VCaP (cell line): ENCODE measurements at regions not wholly inside any gene's neighbourhood (a gene's known extent, or its start where the extent isn't known, plus 50 kb on each side); places are given as distances from the start of the nearest gene placed in this dataset.
"Not testable (repeated sequence)": the region's sequence is repeated elsewhere in the genome, so short reads cannot be mapped to it uniquely, and the experiment has no call there.

ENCODE experiments used
- H3K27ac ChIP-seq: fragments of 450-650 bp; 2 replicates; pipeline ENCODE4 v1.5.1; 2017
- CTCF ChIP-seq: fragments of 450-650 bp; conservative IDR thresholded peaks from 2 replicates; pipeline ENCODE4 v1.5.1; 2017; ENCODE audit warnings: mild to moderate bottlenecking, moderate library complexity

GRCh38 chr3:137866933-137867332 is 102.8 kb downstream of the SOX14 start:
- TF ChIP-seq CTCF = no peak
- no peak overlapping the region for H3K27ac ChIP-seq

GRCh38 chr3:137867611-137868010 is 103.5 kb downstream of the SOX14 start:
- TF ChIP-seq CTCF = no peak
- H3K27ac ChIP-seq = no peak overlapping the region

GRCh38 chr3:137869022-137869421 is 104.9 kb downstream of the SOX14 start:
- H3K27ac ChIP-seq = no peak overlapping the region
- TF ChIP-seq CTCF = no peak

GRCh38 chr3:137872589-137872988 is 108.5 kb downstream of the SOX14 start:
- H3K27ac ChIP-seq = not testable (repeated sequence)

GRCh38 chr3:137896842-137897241 is 113.1 kb upstream of the CLDN18 start:
- H3K27ac ChIP-seq = not testable (repeated sequence)

- H3K27ac ChIP-seq = no peak overlapping the region
- no peak for TF ChIP-seq CTCF
Measured at GRCh38 chr3:137906985-137907649, 102.8 kb upstream of the CLDN18 start.

GRCh38 chr3:137924628-137925027 is 85.3 kb upstream of the CLDN18 start:
- TF ChIP-seq CTCF = no peak

GRCh38 chr3:137925080-137925479 is 84.9 kb upstream of the CLDN18 start:
- H3K27ac ChIP-seq = no peak overlapping the region
- no peak for TF ChIP-seq CTCF

More at GRCh38 chr3:137924628-137925027, 85.3 kb upstream of the CLDN18 start:
- H3K27ac ChIP-seq = no peak overlapping the region

- TF ChIP-seq CTCF = no peak
- H3K27ac ChIP-seq = no peak overlapping the region
Measured at GRCh38 chr3:137926991-137927390, 83.0 kb upstream of the CLDN18 start.
